SU-DHL-6 (cell line): ENCODE measurements at regions not wholly inside any gene's neighbourhood (a gene's known extent, or its start where the extent isn't known, plus 50 kb on each side); places are given as distances from the start of the nearest gene placed in this dataset.

Experiments used
- EZH2phosphoT487 ChIP-seq: fragments of 200-600 bp; sonication (generic), shearing (Covaris generic); conservative IDR thresholded peaks from 2 replicates; pipeline ENCODE4 v1.6.1; 2018; ENCODE audit warnings: mild to moderate bottlenecking, antibody characterized with exemption, low read length, moderate library complexity, mixed read lengths
- TF ChIP-seq, protein P1 (sequence below): fragments of 200-600 bp; sonication (generic); IDR thresholded peaks from one replicate; pipeline ENCODE4 v1.5.1; 2017; ENCODE audit warnings: antibody characterized with exemption, mild to moderate bottlenecking, low read length, moderate library complexity; ENCODE audit not compliant: insufficient read depth, poor library complexity, severe bottlenecking

GRCh38 chr3:194265996-194266964 is 84.8 kb downstream of the CPN2 start:
- TF ChIP-seq, protein P1, sequence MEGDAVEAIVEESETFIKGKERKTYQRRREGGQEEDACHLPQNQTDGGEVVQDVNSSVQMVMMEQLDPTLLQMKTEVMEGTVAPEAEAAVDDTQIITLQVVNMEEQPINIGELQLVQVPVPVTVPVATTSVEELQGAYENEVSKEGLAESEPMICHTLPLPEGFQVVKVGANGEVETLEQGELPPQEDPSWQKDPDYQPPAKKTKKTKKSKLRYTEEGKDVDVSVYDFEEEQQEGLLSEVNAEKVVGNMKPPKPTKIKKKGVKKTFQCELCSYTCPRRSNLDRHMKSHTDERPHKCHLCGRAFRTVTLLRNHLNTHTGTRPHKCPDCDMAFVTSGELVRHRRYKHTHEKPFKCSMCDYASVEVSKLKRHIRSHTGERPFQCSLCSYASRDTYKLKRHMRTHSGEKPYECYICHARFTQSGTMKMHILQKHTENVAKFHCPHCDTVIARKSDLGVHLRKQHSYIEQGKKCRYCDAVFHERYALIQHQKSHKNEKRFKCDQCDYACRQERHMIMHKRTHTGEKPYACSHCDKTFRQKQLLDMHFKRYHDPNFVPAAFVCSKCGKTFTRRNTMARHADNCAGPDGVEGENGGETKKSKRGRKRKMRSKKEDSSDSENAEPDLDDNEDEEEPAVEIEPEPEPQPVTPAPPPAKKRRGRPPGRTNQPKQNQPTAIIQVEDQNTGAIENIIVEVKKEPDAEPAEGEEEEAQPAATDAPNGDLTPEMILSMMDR: no peak
- no peak for TF ChIP-seq EZH2phosphoT487
